Lower leg skin (tissue), 4 donors: ENCODE measurements at regions not wholly inside any gene's neighbourhood (a gene's known extent, or its start where the extent isn't known, plus 50 kb on each side); places are given as distances from the start of the nearest gene placed in this dataset.

Source experiments
- DNase-seq, 2 donors: peaks; one replicate each; pipeline ENCODE4 v3.0.0-alpha.2; 2019; ENCODE audit warnings: low spot score in 2 of 2
- H3K4me3 ChIP-seq: fragments of 200-600 bp; sonication (generic); 2 replicates; pipeline ENCODE4 v1.5.1; 2017; ENCODE audit warnings: mild to moderate bottlenecking, low read depth; ENCODE audit not compliant: poor library complexity, severe bottlenecking
- POLR2A ChIP-seq, 2 donors: fragments of 450-650 bp; IDR thresholded peaks; one replicate each; pipeline ENCODE4 v1.6.1; 2016 to 2017; ENCODE audit warnings: antibody characterized with exemption in 2 of 2, mild to moderate bottlenecking in 1 of 2, moderate library complexity in 1 of 2
- WGBS, 2 donors: methylation state at CpG; one replicate each; pipeline ENCODE4 v1.1.5; 2018; 5-methylcytosine and 5-hydroxymethylcytosine counted together
- intact Hi-C: fragments of 100-400 bp; cut with DNase I; formaldehyde crosslinking; loops from one replicate; pipeline ENCODE4 v1.15.0; 2023; ENCODE audit warnings: low total_unique reads
- TF ChIP-seq, protein P1 (sequence below), 3 donors: fragments of 450-650 bp; IDR thresholded peaks; one replicate each; pipeline ENCODE4 v1.5.1; 2016; ENCODE audit warnings: antibody characterized with exemption in 3 of 3, mild to moderate bottlenecking in 3 of 3, moderate library complexity in 2 of 3

DNA sequence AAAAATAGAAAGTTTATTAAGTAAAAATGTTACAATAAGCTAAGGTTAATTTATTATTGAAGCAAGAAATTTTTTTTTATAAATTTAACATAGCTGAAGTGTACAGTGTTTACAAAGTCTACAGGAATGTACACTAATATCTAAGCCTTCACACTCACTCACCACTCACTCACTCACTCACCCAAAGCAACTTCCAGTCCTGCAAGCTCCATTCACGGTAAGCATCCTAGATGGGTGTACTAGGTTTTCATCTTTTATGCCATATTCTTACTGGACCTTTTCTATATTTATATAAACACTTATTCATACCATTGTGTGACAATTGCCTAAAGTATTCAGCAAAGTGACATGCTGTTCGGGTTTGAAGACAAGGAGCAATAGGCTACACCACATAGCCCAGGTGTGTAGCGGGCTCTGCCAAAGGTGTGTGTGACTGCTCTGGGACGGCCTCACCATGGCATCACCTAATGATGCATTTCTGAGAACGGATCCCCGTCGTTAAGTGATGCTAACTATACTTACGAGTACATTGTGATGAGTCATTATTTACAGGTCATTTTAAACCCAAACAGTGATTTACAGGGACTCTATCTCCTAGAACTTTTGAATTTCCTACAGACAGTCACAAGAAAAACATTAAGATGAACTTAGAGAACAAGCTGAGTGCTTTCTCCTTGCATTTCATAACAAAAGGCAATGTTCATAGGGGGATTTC lies 76.3 kb upstream of the ID2 start:
- intact Hi-C loops, result no loop called here
- WGBS, 2 donors, result 79 to 92% methylated on average over 8 of the region's 8 CpGs
- TF ChIP-seq, protein P1, sequence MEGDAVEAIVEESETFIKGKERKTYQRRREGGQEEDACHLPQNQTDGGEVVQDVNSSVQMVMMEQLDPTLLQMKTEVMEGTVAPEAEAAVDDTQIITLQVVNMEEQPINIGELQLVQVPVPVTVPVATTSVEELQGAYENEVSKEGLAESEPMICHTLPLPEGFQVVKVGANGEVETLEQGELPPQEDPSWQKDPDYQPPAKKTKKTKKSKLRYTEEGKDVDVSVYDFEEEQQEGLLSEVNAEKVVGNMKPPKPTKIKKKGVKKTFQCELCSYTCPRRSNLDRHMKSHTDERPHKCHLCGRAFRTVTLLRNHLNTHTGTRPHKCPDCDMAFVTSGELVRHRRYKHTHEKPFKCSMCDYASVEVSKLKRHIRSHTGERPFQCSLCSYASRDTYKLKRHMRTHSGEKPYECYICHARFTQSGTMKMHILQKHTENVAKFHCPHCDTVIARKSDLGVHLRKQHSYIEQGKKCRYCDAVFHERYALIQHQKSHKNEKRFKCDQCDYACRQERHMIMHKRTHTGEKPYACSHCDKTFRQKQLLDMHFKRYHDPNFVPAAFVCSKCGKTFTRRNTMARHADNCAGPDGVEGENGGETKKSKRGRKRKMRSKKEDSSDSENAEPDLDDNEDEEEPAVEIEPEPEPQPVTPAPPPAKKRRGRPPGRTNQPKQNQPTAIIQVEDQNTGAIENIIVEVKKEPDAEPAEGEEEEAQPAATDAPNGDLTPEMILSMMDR (IDR thresholded peaks at IDR 0.05), result no peak
- TF ChIP-seq POLR2A (IDR thresholded peaks at IDR 0.05), result no peak
- no peak overlapping the region for H3K4me3 ChIP-seq
- DNase-seq, result no peak

DNA sequence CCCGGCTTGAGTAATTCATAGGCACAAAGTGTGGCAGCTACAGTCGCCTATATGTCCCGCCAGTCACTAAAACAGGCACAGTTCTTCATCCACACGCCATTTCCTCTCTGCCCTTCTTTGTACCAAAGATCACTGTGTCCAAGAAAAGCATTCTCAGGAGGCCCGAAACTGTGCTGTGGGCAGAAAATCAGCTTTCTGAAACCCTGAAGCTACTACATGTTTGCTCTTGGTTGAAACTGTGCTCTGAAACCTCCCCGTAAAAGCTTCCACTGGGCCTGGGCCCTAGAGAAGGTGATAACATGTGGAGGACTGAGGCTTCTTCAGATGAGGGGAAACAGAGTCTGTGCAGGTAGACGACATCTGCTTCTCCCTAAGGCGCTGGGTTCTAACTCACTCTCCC lies 75.6 kb upstream of the ID2 start:
- no peak for TF ChIP-seq POLR2A (IDR thresholded peaks at IDR 0.05)
- TF ChIP-seq, protein P1 (IDR thresholded peaks at IDR 0.05), result no peak
- 86 to 95% methylated on average over 8 of the region's 8 CpGs for WGBS, 2 donors
- intact Hi-C loops, result no loop called here
- no peak overlapping the region for H3K4me3 ChIP-seq
- DNase-seq, result no peak

DNA sequence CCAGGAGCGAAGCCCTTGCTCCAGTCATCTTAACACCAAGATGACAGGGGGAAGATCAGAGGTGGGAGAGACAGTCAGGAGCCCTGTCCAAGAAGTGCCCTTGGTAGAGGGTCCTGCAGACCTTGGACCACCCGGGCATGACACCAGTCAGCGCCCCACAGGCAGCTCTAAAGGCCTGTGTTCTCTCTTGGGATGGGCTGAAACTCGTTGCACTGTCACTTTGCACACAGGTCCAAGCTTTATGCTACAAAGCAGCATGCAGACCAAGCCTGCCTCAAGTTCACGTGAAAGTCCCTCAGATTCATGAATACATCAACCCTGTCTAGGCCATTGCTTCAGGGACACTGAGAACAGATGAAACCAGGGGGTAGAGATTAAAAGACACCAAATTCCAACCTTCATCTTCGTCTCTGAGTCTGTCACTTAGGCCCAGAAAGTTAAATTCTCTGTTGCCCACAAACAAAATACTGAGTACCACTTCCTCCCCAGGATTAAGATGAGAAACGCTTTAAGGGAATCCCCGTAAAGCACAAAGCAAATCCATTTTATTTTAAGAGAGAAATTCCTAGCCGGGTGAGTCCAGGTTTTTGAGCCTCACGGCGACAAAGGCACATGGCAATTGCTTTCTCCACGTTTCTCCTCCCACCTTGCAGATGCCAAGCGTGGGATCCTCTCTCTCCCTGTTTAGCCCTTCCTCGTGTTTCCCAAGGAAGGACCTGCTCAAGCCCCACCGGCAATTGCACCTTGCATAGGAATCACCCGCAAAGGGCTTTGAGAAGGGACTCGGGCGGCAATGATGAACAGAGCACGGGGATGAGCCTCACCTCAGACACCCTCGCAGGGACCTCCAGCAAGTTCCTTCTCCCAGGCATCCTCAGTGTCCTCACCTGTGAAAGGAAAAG lies 75.0 kb upstream of the ID2 start:
- intact Hi-C loops, result no loop called here
- TF ChIP-seq POLR2A (IDR thresholded peaks at IDR 0.05), result no peak
- TF ChIP-seq, protein P1 (IDR thresholded peaks at IDR 0.05), result no peak
- DNase-seq, result no peak
- no peak overlapping the region for H3K4me3 ChIP-seq
- 91 to 95% methylated on average over 20 of the region's 20 CpGs for WGBS, 2 donors

DNA sequence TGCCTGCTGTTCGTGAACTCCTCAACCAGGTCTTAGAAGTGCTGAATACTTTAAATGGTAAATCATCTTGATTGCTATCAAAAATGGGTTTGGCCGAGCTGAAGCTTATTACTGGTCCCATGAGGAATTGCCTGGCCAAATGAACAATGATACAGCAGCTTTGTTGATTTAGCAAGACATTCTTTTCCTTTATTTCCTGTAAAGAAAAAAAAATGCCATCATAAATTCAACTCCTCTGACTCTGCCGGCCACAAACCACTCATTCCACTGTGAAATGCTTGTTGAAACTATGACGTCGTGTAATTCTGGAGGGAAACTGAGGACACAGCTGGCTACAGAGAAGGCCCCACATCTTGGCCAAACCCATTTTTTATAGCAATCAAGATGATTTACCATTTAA lies 74.2 kb upstream of the ID2 start:
- WGBS, 2 donors, result 45 to 65% methylated on average over 5 of the region's 5 CpGs
- intact Hi-C loops, result no loop called here
- DNase-seq, result no peak
- TF ChIP-seq, protein P1 (IDR thresholded peaks at IDR 0.05), result no peak
- TF ChIP-seq POLR2A (IDR thresholded peaks at IDR 0.05), result no peak
- H3K4me3 ChIP-seq, result no peak overlapping the region

DNA sequence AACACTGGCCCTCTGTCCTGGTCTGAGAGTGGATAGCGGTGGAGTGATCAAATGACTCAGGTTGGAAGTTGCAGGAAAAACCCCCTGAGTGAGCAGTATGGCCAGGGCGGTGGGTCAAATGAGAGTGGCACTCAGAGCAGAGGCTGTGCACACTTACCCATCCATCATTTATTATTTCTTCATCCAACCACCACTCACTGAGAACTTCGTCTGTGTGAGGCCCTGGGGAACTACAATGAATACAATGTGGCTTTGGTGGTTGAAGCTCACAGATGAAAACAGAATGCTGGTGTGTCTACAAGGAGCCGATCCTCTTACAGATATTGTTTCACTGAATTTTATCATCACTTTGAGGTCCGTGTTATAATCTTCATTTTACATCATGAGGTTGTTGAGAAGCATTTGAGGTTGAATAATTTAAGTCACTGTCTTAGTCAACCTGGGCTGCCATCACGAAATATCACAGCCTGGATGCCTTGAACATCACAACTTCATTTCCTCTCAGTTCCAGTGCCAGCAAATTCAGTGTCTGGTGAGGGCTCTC lies 73.4 kb upstream of the ID2 start:
- TF ChIP-seq, protein P1 (IDR thresholded peaks at IDR 0.05), result no peak
- no peak for TF ChIP-seq POLR2A (IDR thresholded peaks at IDR 0.05)
- intact Hi-C loops, result no loop called here
- H3K4me3 ChIP-seq, result no peak overlapping the region
- DNase-seq, result no peak
- 85 to 87% methylated on average over 6 of the region's 6 CpGs for WGBS, 2 donors
